ENCODE measurements at regions not wholly inside any gene's neighbourhood (a gene's known extent, or its start where the extent isn't known, plus 50 kb on each side); places are given as distances from the start of the nearest gene placed in this dataset.

DNA sequence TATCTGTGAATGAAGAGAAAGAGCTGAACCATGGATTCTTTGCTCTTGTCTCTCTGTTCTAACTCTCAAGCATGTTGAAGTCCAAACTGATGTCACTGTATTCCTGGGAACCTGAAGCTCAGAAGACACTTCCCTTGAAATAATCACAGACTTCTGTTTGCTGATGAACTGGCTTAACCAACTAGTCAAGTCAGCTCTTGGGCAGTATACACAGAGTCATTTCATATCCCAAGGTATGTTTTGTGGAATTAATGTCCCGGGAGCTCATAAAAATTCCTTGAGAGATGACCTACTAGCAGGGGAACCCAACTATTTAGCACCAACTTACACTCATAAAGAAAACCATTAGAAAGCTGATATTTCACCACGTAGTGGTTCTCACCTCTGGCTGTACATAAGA lies 156.6 kb downstream of the NR4A2 start:
- TF ChIP-seq, protein P1, sequence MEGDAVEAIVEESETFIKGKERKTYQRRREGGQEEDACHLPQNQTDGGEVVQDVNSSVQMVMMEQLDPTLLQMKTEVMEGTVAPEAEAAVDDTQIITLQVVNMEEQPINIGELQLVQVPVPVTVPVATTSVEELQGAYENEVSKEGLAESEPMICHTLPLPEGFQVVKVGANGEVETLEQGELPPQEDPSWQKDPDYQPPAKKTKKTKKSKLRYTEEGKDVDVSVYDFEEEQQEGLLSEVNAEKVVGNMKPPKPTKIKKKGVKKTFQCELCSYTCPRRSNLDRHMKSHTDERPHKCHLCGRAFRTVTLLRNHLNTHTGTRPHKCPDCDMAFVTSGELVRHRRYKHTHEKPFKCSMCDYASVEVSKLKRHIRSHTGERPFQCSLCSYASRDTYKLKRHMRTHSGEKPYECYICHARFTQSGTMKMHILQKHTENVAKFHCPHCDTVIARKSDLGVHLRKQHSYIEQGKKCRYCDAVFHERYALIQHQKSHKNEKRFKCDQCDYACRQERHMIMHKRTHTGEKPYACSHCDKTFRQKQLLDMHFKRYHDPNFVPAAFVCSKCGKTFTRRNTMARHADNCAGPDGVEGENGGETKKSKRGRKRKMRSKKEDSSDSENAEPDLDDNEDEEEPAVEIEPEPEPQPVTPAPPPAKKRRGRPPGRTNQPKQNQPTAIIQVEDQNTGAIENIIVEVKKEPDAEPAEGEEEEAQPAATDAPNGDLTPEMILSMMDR (IDR thresholded peaks at IDR 0.05; ENCODE audit: low read depth, low read length, poor library complexity, severe bottlenecking), result no peak
- no peak for TF ChIP-seq EZH2phosphoT487 (IDR thresholded peaks at IDR 0.05; ENCODE audit: borderline replicate concordance, low read length)

Data from DOHH2 (cell line).